Neural progenitor cell (in vitro differentiated cells): ENCODE measurements at regions not wholly inside any gene's neighbourhood (a gene's known extent, or its start where the extent isn't known, plus 50 kb on each side); places are given as distances from the start of the nearest gene placed in this dataset.

Experiments used
- CTCF ChIP-seq: fragments of 200-600 bp; sonication (generic); IDR thresholded peaks from 2 replicates; pipeline ENCODE4 v1.5.1; 2017; ENCODE audit warnings: antibody characterized with exemption, mild to moderate bottlenecking
- EZH2phosphoT487 ChIP-seq: fragments of 200-600 bp; sonication (generic); IDR thresholded peaks from 2 replicates; pipeline ENCODE4 v1.6.1; 2017; ENCODE audit warnings: antibody characterized with exemption

GRCh38 chr18:23383494-23383893 is 69.6 kb upstream of the RIOK3 start:
- TF ChIP-seq EZH2phosphoT487 (no peak), CTCF (no peak)
